NCI-H82 treated with DMSO at 0.1 percent for 48 hours (cell line): ENCODE measurements at regions not wholly inside any gene's neighbourhood (a gene's known extent, or its start where the extent isn't known, plus 50 kb on each side); places are given as distances from the start of the nearest gene placed in this dataset.

Experiments
- DNase-seq: peaks from one replicate; lab custom pipeline; 2025; ENCODE audit not compliant: unreplicated experiment; lab: John Stamatoyannopoulos, UW

DNA sequence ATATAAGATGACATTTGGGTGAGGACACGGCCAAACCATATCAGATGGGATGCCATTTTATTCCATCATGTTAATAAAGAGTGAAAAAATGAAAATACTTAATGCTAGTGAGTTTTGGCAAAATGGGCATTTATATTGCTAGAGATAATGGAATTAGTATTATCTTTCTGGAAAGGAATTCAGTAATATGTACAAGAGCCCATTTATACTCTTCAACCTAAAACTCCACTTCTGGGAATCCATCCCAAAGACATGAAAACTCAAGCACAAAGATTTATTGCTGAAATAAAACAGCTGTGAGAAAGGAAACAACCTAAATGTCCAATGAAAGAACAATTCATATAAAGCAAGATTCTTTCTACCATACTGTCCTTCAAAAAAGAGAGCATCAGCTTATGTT lies 96.0 kb upstream of the TMEM168 start:
- no peak for DNase-seq

DNA sequence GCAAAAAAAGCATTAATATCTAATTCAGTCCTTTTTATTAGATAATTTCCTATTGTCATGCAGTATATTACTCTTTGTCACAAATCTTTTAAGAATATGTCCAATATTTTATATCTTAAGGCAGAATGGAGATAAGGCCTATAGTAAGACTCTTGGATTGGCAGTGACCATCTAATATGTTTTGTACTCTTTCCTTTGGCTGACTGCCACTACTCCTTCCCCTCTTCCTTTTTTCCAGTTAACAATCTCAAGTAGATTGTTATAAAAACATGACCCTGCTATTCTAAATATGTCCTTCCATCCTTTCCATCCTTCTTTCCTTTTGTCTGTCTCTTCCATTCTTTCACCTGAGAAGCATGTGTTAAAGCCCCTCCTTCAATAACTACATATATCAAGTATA lies 92.8 kb upstream of the TMEM168 start:
- no peak for DNase-seq

DNA sequence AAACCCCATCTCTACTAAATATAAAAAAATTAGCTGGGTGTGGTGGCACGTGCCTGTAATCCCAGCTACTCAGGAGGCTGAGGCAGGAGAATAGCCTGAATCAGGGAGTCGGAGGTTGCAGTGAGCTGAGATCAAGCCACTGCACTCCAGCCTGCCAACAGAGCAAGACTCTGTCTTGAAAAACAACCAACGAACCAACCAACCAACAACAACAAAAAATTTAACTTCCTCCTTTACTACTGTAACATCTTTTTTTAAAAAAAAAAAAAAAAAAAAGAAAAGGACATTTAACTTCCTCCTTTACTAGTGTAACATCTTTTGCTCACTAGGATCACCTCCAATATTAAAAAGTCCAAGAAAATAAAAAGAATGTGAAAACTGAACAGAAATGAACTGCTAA lies 92.3 kb upstream of the TMEM168 start:
- DNase-seq = no peak

DNA sequence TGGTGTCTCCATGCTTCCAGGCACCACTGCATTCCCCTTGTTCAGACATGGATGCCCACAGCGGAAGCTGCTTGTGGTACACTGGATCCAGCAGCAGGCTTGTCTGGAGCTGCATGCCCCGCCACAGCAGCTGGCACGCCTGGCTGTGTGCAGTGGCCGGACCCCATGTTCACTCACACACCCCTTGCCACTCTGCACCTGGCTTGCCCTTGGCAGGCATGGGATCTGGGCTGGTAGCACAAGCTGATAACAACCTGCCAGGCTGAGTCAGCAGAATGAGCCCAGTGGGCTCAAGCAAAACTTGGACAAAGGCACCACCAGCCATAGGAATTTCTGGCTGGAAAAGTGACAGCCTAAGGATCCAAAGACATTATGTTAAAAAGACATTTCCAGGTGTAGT lies 91.8 kb upstream of the TMEM168 start:
- DNase-seq = no peak

DNA sequence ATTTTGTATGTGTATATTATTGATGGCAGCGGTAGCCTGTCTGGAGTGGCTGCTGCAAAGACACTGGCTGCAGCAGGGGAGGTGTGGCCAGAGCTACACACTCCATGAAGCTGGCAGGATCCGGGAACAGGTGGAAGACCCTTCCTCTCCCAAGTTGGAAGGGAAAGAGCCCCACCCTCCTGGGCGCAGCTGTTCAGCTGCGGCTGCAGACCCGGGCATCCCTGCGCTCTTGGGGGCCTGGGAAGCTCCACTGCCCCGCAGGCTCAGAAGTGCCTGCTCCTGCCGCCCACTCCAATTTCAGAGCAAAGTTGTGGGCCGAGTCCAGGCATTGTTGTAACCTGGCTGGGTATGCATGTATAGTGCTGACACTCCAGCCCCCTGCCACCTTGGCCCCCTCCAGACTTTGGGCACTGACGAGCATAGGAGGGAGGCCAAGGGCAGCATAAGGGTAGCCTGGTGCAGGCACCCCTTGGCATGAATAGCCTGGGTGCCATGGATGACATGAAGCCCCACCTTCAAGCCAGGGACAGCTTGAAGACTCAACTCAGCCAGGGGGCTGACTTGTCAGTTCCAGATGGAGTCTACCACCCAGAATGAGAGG lies 90.7 kb upstream of the TMEM168 start:
- no peak for DNase-seq

DNA sequence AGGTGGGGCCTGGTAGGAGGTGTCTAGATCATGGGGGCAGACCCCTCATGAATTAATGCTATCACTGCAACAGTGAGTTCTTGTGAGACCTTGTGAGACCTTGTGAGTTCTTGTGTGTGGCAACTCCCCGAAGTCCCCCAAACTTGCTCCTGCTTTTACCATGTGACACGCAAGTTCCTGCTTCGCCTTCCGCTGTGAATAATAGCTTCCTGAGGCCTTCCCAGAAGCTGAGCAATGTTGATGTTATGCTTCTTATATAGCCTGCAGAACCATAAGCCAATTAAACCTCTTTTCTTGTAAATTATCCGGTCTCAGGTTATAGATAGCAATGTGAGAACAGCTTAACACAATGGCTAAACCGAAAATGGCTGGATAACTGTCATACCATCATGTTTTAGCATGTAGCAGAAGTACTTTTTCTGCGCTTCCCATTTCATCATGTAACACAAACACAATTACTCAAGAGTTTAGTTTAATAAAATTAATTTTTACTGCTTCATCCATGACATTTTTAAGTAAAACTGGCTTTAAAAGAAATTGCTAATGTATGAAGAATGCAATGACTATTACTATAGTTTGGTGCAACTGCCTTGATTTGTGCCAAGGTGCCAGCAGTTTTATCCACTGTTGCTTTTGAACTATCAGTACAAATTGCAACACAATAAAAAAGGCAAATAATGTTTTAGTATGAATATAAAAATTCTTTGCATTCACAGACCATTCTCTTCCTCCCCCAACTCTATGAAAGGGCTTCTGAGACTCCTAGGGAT lies 87.7 kb upstream of the TMEM168 start:
- DNase-seq = no peak

DNA sequence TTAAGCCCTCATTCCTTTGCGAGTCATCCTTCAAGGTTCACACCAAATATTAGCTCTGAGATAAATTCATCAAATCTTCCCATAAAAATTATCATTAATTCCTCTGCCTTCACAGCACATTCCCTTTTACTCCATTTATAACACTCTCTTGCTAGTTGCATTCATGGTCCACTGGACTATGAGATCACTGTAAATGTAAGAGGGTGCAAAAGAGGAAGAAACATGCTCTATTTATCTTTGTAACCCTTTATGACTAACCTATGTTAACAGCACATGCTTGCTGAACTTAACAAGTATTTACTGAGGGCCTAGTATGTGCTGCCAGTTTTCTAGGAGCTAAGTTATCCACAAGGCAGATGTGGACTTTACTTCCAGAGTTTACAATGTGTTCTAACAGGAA lies 86.7 kb upstream of the TMEM168 start:
- no peak for DNase-seq

DNA sequence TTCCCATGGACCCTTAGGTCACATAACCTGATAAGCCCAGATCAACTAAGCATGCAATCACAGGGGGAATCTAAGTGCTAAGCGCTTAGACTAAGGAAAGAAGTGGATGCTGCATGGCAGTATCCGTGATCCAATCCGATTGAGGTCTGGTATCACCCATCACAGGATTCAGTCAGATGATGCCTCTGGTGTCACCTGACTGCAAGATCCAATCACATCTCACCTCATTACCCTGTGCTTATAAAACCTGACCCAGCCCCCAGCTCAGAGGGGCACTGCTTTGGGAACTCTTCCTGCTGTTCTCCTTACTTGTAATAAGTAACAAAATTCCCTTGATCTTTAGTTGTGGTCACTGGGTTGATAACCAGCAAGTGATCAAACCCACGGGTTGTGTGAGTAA lies 84.7 kb upstream of the TMEM168 start:
- no peak for DNase-seq

DNA sequence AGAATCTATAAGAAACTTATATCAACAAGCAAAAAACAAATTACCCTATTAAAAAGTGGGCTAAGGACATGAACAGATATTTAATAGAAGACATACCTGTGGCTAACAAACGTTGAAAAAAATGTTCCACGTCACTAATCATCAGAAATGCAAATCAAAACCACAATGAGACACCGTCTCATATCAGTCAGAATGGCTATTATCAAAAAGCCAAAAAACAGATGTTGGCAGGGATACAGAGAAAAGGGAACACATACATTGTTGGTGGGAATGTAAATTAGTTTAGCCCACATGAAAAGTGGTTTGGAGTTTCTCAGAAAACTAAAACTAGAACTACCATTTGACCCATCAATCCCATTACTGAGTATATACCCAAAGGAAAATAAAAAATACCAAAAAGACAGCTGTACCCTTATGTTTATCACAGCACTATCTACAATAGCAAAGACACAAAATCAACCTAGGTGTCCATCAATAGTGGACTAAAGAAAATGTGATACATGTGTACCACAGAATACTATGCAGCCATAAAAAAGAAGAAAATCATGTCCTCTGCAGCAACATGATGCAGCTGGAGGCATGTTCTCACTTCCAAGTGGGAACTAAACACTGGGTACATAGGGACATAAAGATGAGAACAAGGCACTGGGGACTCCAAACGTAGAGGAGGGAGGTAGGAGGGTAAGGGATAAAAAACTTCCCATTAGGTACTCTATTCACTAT lies 83.8 kb upstream of the TMEM168 start:
- DNase-seq = no peak

DNA sequence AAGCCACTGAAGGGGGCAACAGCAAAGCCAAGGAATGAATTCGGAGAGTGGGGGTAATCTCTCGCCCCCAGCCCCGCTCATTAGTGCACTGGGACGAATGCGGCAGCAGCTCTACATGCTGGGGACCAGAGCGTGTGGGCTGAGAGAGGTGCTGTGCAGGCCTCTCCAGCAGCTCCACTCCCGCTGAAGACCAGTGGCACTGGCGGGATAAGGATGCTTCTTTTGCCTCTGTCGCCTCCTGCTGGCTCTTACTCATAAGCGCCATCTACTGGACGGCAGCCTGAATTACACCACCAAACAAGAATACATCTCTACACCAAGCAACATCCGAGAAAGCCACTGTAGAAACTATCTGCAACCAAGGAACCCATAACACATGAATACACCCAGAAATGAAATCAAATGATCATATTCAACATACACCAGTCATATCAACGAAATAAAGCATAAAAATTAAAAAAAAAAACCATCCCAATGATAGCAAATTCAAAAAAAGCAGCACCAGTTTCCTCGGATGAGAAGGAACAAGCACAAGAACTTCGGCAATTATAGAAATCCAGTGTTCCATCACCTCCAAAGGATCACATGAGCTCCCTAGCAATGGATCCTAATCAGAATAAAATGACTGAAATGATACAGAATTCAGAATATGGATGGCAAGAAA lies 79.0 kb upstream of the TMEM168 start:
- DNase-seq = no peak

DNA sequence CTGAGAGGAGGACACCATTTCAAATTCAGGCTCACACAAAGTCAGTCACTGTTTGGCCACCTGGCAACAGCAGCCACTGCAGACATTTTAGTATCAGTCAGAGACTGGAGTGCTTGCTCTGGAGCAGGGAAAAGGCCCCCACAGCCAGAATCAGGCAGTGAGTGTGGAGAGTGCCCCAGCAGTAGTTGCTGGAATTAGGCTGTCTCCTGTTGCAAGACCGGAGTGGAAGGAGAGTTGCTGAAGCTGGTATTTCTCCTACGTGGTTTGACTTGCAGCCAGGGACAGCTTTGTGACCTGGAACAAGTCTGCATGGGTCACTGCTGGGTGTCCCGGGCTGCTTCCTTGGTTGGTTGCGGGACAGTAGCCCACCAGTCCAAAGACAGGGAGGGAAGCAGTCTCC lies 78.4 kb upstream of the TMEM168 start:
- DNase-seq = no peak

DNA sequence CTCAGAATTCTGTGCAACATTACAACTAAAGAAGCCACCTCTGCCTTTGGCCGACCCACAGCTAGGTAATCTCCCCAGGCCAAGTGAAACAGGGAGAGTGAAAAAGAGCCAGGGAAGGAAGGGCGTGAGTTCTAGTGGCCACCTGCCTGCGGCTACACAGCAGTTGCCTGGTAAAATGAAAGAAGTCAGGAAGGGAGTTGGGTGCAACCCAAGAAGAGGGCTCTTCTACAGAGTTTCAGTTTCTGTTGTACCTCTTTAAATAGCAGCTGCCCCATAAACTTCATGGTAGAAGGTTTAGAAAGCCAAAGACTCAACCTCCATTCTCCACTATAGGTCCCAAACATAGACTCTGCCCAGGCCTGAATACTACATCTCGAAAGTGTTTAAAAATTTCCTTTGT lies 76.2 kb upstream of the TMEM168 start:
- DNase-seq = no peak

DNA sequence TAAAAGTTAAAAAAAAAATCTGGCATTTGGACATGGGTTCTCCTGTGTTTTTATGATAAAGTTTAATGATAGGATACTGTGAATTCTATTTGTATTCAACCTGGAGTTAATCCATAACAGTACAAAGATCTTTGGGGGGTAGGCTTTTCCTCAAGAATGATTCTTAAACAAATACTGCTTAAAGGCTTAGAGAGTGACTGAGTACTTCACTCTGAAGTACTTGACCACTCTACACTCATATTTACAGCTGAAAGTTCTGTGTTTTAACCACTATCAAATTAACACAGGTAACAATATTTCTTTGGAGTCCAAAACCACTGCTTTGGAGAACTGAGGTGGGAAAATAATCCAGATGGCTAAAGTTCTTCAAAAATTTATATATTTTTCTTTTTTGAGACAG lies 74.2 kb upstream of the TMEM168 start:
- no peak for DNase-seq

DNA sequence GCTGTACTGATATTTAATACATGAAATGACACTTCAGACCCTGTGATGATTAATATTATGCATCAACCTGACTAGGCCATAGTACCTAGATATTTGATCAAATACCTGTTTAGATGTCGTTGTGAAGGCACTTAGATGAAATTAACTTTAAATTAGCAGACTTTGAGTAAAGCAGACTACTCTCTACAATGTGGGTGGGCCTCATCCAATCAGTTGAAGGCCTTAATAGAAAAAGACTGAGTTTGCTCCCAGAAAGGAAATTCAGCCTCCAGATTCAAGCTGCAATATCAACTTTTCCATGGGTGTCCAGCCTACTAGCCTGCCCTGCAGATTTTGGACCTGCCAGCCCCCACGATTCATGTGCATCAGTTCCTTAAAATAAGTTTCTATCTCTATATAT lies 68.6 kb upstream of the TMEM168 start:
- DNase-seq = no peak

DNA sequence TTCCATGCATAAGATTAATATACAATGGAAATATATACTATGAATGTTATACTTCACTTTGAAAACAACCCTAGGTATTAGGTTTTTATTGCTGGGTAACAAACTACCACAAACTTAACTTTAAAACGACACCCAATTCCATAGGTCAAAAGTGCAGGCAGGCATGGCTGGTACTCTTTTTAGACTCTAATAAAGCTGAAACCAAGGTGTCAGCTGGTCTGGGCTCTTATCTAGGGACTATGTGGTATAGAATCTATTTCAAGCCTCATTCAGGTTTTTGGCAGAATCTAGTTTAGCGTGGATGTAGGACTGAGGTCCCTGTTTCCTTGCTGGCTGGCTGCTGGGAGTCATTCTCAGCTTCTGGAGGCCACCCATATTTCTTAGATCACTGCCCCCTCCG lies 65.0 kb upstream of the TMEM168 start:
- no peak for DNase-seq

DNA sequence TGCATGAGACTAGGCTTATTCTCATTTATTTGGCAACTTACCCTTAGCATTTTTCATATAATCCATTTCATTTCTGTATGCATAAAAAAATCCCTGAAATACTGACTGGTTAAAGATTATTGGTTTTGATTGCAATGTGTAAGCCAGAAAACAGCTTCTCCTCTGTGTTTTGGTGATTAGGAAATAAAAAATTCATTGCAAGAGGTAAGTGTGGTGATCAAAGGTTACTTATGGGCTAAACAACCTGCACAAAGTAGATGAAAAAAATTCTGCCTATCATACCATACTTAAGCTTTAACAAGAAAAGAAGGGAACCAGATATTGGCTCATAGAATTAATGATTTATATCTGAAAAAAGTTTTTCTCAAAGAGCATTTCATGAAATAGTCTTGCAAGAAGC lies 64.0 kb upstream of the TMEM168 start:
- no peak for DNase-seq

DNA sequence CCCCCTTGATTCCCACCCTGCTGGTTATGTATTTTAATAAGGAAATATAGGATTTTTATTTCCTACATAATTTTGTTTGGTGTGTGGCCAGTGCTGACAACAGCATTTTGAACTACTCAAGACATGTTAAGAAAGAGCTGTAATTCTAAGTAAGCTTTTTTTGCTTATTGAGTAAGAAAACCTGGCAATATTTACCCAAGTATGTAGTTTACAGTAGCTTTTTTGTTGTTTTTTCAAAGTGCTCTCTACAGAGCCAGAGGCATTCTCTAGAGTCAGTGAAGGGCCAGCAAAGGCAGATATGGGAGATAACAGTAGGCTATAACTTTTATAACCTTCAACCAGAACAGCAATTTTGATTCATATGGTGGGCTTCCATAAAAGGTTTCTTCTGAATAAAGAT lies 63.2 kb upstream of the TMEM168 start:
- DNase-seq = no peak

DNA sequence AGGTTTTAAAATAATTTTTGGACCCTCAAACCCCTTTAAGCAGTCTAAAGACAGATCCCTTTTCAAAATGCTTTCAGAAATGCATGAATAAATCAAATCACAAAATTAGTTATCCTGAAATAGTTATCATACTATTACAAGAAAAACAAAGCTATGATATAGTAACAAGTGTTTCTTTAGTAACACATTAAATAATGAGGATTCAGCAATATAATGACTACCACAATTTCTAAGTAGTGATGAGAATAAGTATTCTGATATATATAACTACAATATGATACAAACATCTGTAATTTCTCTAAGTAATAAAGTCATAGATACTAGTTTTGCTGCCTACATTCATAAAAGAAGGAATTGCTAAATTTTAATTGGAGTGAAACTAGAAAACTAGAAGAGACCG lies 53.0 kb upstream of the TMEM168 start:
- DNase-seq = no peak
